Fibroblast of skin of scalp (primary cell): ENCODE measurements at regions not wholly inside any gene's neighbourhood (a gene's known extent, or its start where the extent isn't known, plus 50 kb on each side); places are given as distances from the start of the nearest gene placed in this dataset.
"Not testable (repeated sequence)": the region's sequence is repeated elsewhere in the genome, so short reads cannot be mapped to it uniquely, and the experiment has no call there.

Source experiments
- DNase-seq: peaks from one replicate; pipeline ENCODE4 v3.0.0-alpha.2; 2013

- DNase-seq = no peak
These were observed 424.8 kb downstream of the HS3ST3B1 start for GRCh38 chr17:14725729-14726128.

DNA sequence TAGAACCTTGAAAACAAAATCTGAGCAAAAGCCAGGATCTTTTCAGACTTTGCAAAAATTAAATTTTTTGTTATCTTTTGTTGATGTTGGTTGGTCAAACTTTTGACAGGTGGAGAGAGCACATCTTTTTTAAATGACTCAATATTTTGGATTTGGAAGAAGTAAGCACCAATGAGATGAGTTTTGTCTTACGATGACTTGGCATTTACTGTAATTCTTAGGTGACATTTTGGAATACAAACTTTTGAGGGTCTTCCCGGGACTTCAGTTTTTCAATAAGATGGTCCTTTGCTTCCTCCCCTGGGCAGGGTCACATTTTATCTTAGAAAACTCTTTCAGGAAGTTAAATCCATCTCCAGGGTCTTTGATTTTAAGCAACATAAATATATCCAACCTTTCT lies 423.9 kb downstream of the HS3ST3B1 start:
- DNase-seq = no peak

DNA sequence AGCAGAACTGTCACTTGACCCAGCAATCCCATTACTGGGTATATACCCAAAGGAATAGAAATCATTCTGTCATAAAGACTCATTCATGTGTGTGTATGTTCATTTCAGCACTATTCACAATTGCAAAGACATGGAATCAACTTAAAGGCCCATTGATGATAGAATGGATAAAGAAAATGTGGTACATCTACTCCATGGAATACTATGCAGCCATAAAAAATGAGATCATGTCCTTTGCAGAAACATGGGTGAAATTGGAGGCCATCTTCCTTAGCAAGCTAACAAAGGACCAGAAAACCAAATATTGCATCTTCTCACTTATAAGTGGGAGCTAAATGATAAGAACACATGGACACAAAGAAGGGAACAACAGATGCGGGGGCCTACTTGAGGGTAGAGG lies 422.5 kb downstream of the HS3ST3B1 start:
- DNase-seq = not testable (repeated sequence)

GRCh38 chr17:14719942-14720341 lies 419.1 kb downstream of the HS3ST3B1 start:
- no peak for DNase-seq

DNA sequence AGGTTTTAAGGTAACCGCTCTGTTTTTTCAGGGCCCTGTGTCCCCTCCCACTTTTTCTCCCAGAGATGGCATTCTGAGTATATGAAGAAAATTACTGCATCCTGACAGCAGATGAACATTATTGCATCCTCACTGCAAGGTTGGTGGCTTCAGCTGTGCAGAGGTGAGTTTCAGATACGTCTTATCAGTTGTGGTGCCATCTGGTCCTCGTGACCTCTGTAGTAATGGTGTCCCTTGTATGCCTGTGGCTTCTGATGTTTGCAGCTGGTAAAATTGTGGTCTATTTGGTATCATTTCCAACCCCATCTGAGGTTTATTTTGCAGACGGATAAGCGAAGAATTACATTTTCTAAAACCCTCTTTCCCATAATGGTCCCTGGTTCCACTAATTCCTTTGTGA lies 417.0 kb downstream of the HS3ST3B1 start:
- no peak for DNase-seq

DNA sequence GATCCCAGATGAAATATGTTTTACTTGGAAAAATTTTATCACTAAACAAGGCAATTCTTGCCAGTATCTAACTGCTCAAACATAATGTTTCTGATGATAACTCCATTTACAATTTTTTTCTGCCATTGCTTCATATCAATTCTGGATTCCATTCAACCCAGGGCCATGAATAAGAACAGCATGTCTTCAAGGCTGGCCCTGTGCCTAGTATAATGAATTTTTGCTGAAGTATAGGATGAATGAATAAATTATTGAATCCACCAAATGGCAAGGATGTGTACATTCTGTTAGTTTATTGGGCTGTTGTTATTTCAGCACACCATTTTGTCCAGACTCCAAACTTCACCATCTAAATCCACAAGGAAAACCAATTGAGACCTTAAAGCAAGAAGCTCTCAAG lies 414.7 kb downstream of the HS3ST3B1 start:
- DNase-seq = no peak

DNA sequence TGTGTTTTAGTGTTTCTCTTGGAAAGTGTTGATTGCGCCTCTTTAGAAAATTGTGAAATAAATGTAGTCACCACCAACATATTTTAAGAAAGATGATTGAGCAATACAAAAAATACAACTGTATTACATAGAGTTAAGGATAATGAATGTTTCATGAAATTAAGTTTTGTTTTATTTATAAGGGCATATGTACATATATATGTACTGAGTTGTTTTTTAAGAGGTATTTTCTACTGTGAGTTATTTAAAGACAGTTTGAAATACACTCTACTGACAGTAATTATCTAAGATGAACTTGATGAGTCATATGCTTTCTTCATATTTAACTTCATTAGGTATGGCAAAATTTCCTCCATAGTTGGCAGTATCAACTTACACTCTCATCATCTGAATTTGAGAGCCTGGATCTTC lies 411.7 kb downstream of the HS3ST3B1 start:
- DNase-seq = no peak

GRCh38 chr17:14704121-14704520 lies 403.2 kb downstream of the HS3ST3B1 start:
- DNase-seq = no peak

- DNase-seq = peak; percentile 59
These were observed 401.0 kb downstream of the HS3ST3B1 start for GRCh38 chr17:14701886-14702285.

DNA sequence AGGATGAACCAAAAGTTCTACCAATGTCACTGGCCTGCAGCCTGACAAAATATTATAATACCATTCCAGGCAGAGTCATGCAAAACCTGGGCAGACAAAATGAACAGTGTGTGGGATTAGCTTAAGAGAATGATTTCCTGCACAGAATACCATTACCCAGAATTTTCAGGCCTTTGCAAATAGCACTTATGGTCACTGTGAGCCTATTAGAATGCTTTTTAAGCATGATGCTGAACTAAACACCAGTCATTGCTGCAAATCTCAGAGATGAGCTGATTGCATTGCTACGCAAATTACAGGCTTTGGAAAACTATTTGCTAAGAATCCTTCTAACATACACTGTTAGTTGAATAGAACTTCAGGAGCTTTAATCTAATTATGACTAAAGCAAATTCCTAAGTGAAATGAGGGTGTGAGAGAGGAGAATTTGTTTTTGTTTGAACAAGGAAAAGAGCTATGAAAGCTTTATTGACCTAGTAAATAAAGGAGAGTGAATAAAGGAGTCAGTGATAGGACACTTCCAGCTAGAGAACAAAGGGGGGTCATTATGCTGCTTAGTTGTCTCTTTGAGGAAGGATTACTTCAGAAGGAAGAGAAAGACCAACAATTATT lies 398.8 kb downstream of the HS3ST3B1 start:
- peak; percentile 1 for DNase-seq

GRCh38 chr17:14693382-14693781 lies 392.5 kb downstream of the HS3ST3B1 start:
- no peak for DNase-seq

- DNase-seq = no peak
These were observed 389.8 kb downstream of the HS3ST3B1 start for GRCh38 chr17:14690704-14691103.

DNA sequence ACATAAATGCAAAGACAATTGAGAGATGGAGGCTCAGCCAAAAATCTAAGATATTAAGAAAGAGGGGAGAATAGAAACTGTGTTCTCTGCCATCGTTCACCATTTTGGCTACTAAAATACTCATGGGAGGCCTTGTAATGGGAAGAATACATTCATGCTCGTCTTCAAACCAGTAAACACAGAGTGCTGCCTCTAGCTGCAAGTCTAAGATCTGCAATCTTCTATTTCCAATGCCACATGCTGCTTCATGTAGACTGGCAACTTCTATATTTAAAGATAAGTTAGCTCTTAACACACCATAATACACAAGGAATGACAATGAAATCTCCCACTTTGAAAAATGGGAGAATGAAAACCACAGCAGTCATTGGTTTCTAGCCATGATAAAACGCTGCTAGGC lies 387.3 kb downstream of the HS3ST3B1 start:
- DNase-seq = no peak

DNA sequence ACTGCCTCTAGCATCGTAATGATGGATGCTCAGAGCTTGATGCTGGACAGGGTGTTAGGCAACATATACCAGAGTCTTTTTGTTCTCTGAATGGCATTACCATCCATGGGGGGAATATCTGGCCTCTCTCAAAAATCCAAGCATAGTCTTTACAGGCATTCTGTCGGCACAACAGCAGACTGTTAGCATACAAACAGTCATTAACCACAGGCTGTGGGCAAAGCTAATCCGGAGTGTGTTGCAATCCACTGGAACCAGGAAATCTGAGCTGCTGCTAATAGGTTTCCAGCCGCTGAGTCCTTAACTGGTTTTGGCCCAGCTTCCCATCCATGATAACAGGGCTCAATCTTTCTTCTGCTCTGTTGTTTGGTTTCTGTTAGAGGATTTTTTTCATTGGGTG lies 371.9 kb downstream of the HS3ST3B1 start:
- DNase-seq = peak; percentile 71

DNA sequence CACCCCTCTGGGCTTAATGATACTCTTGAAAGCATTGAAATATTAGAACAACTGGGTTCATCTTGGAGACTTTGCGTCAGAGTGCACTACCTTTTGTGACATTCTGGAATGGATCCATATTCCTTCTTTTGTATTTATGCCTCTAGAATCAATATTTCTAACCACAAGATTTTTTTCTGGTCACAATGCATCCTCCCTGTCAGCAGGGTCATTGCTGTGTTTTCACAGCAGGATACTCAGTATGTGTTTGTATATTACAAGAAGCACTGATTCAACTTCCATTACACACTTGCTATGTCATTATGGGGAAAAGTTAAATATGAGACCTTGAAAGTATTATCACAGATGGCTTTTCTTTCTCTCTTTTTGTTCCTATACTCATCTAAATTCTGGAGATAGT lies 370.0 kb downstream of the HS3ST3B1 start:
- peak; percentile 8 for DNase-seq

DNA sequence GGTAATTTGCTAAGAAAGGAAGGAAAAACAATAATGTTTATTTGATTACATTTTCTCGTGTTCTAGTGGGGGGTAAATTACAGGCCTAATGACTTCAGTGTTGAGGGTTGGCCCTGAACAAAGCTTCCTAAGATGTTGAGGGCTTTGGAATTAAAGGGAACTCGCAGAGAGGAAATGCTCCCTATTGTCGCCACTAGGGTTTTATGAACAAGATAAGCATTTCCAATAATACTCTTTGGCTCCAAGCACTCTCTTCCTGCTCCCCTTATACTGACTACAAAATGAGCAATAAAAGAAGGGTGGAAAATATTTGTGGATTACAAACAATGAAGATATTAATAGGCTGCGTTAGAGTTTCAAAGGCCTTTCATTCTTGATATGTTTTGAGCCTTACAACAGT lies 363.6 kb downstream of the HS3ST3B1 start:
- no peak for DNase-seq

DNA sequence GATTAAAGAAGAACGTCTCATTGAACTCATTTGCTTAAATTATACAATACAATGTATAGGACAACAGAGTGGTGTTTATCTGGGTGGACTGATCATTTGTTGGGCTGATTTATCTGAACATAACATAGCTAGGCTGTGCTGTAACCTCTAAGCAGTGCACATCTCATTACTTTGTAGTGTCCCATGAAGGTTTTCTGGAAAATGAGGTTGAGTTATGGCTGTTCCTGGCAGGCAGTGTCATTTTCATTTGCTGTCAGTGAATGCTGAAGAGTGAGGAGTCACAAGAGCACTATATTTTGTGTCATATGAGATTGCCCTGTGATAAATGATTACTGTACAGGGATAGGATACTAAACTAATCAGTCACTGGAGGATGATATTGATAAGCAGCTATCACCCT lies 340.2 kb downstream of the HS3ST3B1 start:
- DNase-seq = no peak

DNA sequence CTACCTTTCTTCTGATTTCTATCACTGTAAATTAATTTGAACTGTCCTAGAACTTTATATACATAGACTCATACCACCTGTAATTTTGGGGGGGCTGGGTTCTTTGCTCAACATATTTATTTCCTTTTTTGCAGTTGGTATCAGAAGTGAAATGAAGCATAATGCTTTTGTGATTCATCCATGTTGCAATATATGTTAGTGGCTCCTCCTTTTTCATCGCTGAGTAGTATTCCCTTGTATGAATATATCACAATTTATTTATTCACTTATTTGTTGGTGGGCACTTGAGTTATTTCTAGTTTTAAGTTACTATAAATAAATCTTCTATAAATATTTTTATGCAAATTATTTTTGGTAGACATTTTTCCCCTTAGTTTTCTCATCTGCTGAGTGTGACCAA lies 336.4 kb downstream of the HS3ST3B1 start:
- no peak for DNase-seq

DNA sequence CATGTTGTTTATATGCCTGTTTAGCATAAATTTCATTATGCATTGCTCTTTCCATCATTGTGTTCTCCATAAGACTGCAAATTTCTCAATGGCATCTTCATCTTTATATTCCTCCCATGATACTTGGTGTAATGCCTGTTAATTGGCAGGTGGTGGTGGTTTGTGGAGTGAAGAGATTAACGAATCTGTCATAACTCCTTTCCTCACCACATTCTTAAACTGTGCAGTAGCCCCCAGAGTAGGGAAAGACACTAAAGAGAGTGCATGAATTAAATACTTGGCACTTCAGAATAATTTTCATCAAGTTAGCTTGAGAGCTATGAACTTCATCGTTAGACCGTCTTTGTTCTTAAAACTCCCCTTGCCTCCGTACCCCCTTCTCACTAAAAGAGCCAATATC lies 329.7 kb downstream of the HS3ST3B1 start:
- DNase-seq = no peak

- DNase-seq = no peak
These were observed 329.2 kb downstream of the HS3ST3B1 start for GRCh38 chr17:14630046-14630445.

GRCh38 chr17:14622615-14623101 lies 321.8 kb downstream of the HS3ST3B1 start:
- DNase-seq = no peak

DNA sequence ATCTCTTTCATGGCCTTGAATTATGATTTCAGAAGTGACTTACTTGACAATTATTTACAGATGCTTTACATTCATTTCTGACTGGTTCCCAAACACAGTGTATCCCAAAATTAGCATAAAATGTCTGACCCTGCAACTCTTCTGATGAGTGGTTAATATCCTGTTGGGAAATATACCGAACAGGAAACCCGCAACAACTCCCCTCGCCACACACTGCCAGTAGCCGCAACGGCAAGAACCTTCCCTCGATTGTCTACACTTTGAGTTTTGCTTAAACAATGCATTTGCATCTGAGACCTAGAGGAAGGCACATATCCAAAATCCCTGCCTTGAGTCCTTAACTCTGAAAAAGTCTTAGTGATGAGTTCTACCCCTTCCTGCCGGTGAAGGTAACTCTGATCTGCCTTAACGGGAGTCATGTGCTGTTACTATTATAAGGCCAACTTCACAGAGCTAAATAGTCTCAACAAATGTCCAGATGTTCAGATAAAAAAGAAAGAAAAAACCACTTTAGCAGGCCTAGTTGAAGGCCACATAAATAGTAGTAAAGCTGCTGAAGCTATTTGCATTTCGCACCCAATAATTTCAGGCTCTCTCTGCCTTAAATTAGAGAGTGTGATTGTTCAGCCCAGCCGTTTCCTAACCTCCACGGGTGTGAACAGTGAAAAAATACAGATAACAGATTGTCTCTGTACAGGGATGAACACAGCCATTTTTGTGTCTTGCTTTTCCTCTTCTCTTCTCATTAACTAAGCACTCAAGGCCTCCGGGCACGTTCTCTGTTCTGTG lies 321.1 kb downstream of the HS3ST3B1 start:
- DNase-seq = no peak

GRCh38 chr17:14619821-14620220 lies 318.9 kb downstream of the HS3ST3B1 start:
- DNase-seq = no peak

- DNase-seq = peak; percentile 80
These were observed 315.6 kb downstream of the HS3ST3B1 start for GRCh38 chr17:14616528-14616927.
